Loucy (cell line): ENCODE measurements at regions not wholly inside any gene's neighbourhood (a gene's known extent, or its start where the extent isn't known, plus 50 kb on each side); places are given as distances from the start of the nearest gene placed in this dataset.
"Not testable (repeated sequence)": the region's sequence is repeated elsewhere in the genome, so short reads cannot be mapped to it uniquely, and the experiment has no call there.

ENCODE experiments used
- EZH2phosphoT487 ChIP-seq: fragments of 200-600 bp; IDR thresholded peaks from 2 replicates; pipeline ENCODE4 v1.6.1; 2018; ENCODE audit warnings: antibody characterized with exemption, mild to moderate bottlenecking, moderate library complexity, borderline replicate concordance
- TF ChIP-seq, protein P1 (sequence below): fragments of 200-600 bp; sonication (generic); conservative IDR thresholded peaks from 2 replicates; pipeline ENCODE4 v1.5.1; 2014; ENCODE audit warnings: mild to moderate bottlenecking, antibody characterized with exemption, low read length

- TF ChIP-seq, protein P1, sequence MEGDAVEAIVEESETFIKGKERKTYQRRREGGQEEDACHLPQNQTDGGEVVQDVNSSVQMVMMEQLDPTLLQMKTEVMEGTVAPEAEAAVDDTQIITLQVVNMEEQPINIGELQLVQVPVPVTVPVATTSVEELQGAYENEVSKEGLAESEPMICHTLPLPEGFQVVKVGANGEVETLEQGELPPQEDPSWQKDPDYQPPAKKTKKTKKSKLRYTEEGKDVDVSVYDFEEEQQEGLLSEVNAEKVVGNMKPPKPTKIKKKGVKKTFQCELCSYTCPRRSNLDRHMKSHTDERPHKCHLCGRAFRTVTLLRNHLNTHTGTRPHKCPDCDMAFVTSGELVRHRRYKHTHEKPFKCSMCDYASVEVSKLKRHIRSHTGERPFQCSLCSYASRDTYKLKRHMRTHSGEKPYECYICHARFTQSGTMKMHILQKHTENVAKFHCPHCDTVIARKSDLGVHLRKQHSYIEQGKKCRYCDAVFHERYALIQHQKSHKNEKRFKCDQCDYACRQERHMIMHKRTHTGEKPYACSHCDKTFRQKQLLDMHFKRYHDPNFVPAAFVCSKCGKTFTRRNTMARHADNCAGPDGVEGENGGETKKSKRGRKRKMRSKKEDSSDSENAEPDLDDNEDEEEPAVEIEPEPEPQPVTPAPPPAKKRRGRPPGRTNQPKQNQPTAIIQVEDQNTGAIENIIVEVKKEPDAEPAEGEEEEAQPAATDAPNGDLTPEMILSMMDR = not testable (repeated sequence)
- not testable (repeated sequence) for TF ChIP-seq EZH2phosphoT487
Observed at GRCh38 chr11:33527738-33528137, 172.9 kb downstream of the C11orf91 start.
